Left kidney (tissue), 1 donor: ENCODE measurements at regions not wholly inside any gene's neighbourhood (a gene's known extent, or its start where the extent isn't known, plus 50 kb on each side); places are given as distances from the start of the nearest gene placed in this dataset.
A peak's percentile ranks its signal among the peaks of the same experiment; 100 is the strongest.

ENCODE experiments used
- DNase-seq: peaks from one replicate; pipeline ENCODE4 v3.0.0-alpha.2; 2013

GRCh38 chr7:28231176-28231575, 50.6 kb upstream of the JAZF1 start:
- DNase-seq = no peak

- no peak for DNase-seq
These were observed 56.0 kb upstream of the JAZF1 start for GRCh38 chr7:28236560-28236959.

- DNase-seq = no peak
These were observed 56.8 kb upstream of the JAZF1 start for GRCh38 chr7:28237363-28237762.

GRCh38 chr7:28239823-28240204, 59.2 kb upstream of the JAZF1 start:
- no peak for DNase-seq

- no peak for DNase-seq
These were observed 59.9 kb upstream of the JAZF1 start for GRCh38 chr7:28240481-28240880.

GRCh38 chr7:28243861-28244260, 63.3 kb upstream of the JAZF1 start:
- no peak for DNase-seq

GRCh38 chr7:28245123-28245878, 64.7 kb upstream of the JAZF1 start:
- no peak for DNase-seq

GRCh38 chr7:28246921-28247461, 66.4 kb upstream of the JAZF1 start:
- no peak for DNase-seq

GRCh38 chr7:28258240-28258639, 77.6 kb upstream of the JAZF1 start:
- no peak for DNase-seq

- no peak for DNase-seq
These were observed 80.4 kb upstream of the JAZF1 start for GRCh38 chr7:28260969-28261368.

- no peak for DNase-seq
These were observed 83.2 kb upstream of the JAZF1 start for GRCh38 chr7:28263622-28264271.

- no peak for DNase-seq
These were observed 85.8 kb upstream of the JAZF1 start for GRCh38 chr7:28266402-28266801.

GRCh38 chr7:28267012-28267411, 86.4 kb upstream of the JAZF1 start:
- DNase-seq = no peak

GRCh38 chr7:28269700-28270361, 89.2 kb upstream of the JAZF1 start:
- no peak for DNase-seq

GRCh38 chr7:28270536-28270935, 89.9 kb upstream of the JAZF1 start:
- DNase-seq = no peak

- peak; percentile 40 for DNase-seq
These were observed 91.9 kb upstream of the JAZF1 start for GRCh38 chr7:28272461-28272877.

- no peak for DNase-seq
These were observed 95.7 kb upstream of the JAZF1 start for GRCh38 chr7:28276298-28276697.

- DNase-seq = no peak
These were observed 96.8 kb upstream of the JAZF1 start for GRCh38 chr7:28277364-28277763.

GRCh38 chr7:28277958-28278357, 97.4 kb upstream of the JAZF1 start:
- DNase-seq = no peak

GRCh38 chr7:28280516-28280915, 99.9 kb upstream of the JAZF1 start:
- DNase-seq = no peak

GRCh38 chr7:28290496-28290895, 109.9 kb upstream of the JAZF1 start:
- no peak for DNase-seq

- DNase-seq = no peak
These were observed 111.0 kb upstream of the JAZF1 start for GRCh38 chr7:28291559-28291958.
